SK-N-SH (cell line): ENCODE measurements at regions not wholly inside any gene's neighbourhood (a gene's known extent, or its start where the extent isn't known, plus 50 kb on each side); places are given as distances from the start of the nearest gene placed in this dataset.

Experiments
- CHD2 ChIP-seq: fragments of 150-350 bp; IDR thresholded peaks from 2 replicates; pipeline ENCODE4 v1.6.1; 2018; ENCODE audit warnings: low read length; ENCODE audit not compliant: partially characterized antibody
- EP300 ChIP-seq, 2 experiments: IDR thresholded peaks; 2 replicates each; pipeline versions ENCODE4 v1.4.0 to v1.6.1; 2012; ENCODE audit warnings: borderline replicate concordance in 1 of 2, low read depth in 1 of 2, low read length in 1 of 2
- MEF2A ChIP-seq: IDR thresholded peaks from 2 replicates; pipeline ENCODE4 v1.4.0; 2012; ENCODE audit warnings: low read depth, borderline replicate concordance
- RFX5 ChIP-seq: IDR thresholded peaks from 2 replicates; pipeline ENCODE4 v1.6.1; 2012; ENCODE audit warnings: mild to moderate bottlenecking, improper control_type of control experiment, low read length
- SIN3A ChIP-seq: IDR thresholded peaks from 2 replicates; pipeline ENCODE4 v1.6.1; 2012; ENCODE audit warnings: low read depth, mild to moderate bottlenecking, low read length, moderate library complexity, borderline replicate concordance
- SMC3 ChIP-seq: IDR thresholded peaks from 2 replicates; pipeline ENCODE4 v1.6.1; 2012; ENCODE audit warnings: low read depth, low read length, improper control_type of control experiment
- TF ChIP-seq, protein P1 (sequence below): fragments of 200-600 bp; sonication (generic); IDR thresholded peaks from 2 replicates; pipeline ENCODE4 v1.6.1; 2017; ENCODE audit warnings: antibody characterized with exemption, mild to moderate bottlenecking, moderate library complexity

GRCh38 chr21:16033193-16033592, 303.4 kb downstream of the USP25 start:
- TF ChIP-seq MEF2A (no peak), RFX5 (no peak), EP300 (IDR thresholded peaks at IDR 0.05; ENCODE audit: borderline replicate concordance in 1 of 2, low read depth in 1 of 2, low read length in 1 of 2) (no peak), SIN3A (no peak), CHD2 (no peak), SMC3 (no peak)
- TF ChIP-seq, protein P1, sequence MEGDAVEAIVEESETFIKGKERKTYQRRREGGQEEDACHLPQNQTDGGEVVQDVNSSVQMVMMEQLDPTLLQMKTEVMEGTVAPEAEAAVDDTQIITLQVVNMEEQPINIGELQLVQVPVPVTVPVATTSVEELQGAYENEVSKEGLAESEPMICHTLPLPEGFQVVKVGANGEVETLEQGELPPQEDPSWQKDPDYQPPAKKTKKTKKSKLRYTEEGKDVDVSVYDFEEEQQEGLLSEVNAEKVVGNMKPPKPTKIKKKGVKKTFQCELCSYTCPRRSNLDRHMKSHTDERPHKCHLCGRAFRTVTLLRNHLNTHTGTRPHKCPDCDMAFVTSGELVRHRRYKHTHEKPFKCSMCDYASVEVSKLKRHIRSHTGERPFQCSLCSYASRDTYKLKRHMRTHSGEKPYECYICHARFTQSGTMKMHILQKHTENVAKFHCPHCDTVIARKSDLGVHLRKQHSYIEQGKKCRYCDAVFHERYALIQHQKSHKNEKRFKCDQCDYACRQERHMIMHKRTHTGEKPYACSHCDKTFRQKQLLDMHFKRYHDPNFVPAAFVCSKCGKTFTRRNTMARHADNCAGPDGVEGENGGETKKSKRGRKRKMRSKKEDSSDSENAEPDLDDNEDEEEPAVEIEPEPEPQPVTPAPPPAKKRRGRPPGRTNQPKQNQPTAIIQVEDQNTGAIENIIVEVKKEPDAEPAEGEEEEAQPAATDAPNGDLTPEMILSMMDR: no peak
